NOMO-1 treated with dmso at 0.1 percent for 144 hours (cell line): ENCODE measurements at regions not wholly inside any gene's neighbourhood (a gene's known extent, or its start where the extent isn't known, plus 50 kb on each side); places are given as distances from the start of the nearest gene placed in this dataset.
"Not testable (repeated sequence)": the region's sequence is repeated elsewhere in the genome, so short reads cannot be mapped to it uniquely, and the experiment has no call there.

Experiments
- DNase-seq: peaks from one replicate; lab custom pipeline; 2025; ENCODE audit not compliant: unreplicated experiment; lab: John Stamatoyannopoulos, UW

- no peak for DNase-seq
Measured at GRCh38 chr5:175347931-175348330, 96.1 kb downstream of the DRD1 start.

DNA sequence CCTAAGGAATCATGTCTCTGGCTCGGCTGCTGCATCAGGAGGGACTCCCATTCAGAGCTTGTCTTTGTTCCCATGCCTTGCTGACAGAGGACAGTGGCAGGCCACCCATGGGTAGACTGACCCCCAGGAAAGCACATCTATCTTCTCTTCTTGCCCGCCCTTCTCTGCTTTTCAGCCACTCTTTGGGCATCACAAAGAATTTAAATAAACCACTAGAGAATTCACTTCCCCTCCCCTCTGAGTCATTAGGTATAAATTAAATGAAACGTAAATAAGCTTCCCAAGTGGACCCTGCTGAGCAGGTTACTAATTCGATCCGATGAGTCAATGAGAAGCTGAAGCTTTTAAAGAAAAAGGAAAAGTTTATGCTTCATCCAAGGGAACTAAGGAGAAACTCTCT, 97.0 kb downstream of the DRD1 start:
- DNase-seq: no peak

- DNase-seq: no peak
Measured at GRCh38 chr5:175344331-175345195, 99.4 kb downstream of the DRD1 start.

DNA sequence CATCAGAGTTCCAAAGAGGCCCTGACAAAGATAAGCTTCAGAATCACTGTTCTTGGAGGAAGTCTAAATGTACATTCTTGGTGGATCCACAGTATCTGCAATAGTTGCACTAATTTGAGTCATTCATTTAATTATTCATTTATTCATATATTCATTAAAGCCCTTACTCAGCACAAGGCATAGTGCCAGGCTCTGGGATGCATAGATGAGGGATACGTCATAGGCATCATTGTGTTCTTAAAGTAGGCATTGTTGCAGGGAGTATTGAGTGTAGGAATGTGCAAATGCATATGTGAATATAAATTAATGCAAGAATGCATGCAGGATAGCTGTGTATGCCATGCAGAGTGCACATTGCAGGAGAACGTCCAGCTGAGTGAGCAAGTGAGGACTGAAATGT, 100.7 kb downstream of the DRD1 start:
- no peak for DNase-seq

DNA sequence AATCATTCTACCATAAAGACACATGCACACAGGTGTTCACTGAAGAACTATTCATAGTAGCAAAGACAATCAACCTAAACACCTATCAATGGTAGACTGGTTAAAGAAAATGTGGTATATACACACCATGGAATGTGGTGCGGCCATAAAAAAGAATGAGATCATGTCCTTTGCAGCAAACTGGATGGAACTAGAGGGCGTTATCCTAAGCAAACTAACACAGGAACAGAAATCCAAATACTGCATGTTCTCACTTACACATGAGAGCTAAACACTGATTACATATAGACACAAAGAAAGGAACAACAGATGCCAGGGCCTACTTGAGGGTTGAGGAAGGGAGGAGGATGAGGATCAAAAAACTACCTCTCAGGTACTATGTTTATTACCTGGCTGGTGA, 103.8 kb downstream of the DRD1 start:
- no peak for DNase-seq

DNA sequence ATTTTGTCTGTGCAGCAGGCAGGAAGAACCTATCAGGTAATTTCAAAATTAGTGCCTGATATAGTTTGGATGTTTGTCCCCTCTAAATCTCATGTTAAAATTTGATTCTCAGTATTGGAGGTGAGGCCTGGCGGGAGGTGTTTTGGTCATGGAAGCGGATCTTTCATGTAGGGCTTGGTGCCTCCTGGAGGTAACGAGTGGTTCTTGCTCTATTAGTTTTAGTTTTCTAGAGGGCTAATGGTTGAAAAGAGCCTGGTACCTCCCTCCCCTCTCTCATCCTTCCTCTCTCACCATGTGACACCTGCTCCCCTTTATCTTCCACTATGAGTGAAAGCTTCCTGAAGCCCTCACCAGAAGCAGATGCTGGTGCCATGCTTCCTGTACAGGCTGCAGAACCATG, 106.3 kb downstream of the DRD1 start:
- no peak for DNase-seq

DNA sequence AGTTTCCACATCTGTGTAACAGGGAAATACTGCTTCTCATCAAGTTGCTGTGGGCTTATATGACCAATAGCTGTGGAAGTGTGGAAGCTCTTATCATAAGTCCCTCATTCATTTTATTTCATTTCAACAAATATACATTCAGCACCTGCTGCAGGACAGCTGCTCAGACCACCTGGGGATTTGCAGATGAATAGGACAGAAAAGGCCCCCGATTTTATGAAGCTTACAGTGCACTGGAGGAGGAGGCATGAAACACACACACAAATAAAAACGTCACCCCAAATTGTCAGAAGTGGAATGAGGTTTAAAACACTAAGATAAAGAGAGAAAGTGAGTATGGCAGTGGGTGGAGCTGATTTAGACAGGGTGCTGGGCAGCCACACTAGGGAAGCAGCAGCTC, 107.2 kb downstream of the DRD1 start:
- no peak for DNase-seq

DNA sequence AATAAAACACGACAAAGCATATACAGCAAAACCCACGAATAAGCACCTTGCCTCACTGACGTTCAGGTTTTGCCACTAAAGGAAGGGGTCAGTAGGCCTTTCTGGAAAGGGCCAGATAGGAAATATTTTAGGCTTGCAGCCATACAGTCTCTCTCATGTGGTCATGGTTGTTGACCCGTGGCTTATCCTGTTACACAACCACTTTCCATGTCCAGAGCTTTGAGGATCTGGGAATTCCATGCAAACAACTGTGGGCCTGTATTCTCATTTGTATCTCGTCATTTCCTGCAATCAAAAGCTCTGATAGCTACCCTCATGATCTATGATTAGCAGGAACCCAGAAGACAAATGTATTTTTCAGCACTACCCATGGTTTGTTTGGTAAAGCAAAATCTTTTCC, 108.3 kb downstream of the DRD1 start:
- no peak for DNase-seq

DNA sequence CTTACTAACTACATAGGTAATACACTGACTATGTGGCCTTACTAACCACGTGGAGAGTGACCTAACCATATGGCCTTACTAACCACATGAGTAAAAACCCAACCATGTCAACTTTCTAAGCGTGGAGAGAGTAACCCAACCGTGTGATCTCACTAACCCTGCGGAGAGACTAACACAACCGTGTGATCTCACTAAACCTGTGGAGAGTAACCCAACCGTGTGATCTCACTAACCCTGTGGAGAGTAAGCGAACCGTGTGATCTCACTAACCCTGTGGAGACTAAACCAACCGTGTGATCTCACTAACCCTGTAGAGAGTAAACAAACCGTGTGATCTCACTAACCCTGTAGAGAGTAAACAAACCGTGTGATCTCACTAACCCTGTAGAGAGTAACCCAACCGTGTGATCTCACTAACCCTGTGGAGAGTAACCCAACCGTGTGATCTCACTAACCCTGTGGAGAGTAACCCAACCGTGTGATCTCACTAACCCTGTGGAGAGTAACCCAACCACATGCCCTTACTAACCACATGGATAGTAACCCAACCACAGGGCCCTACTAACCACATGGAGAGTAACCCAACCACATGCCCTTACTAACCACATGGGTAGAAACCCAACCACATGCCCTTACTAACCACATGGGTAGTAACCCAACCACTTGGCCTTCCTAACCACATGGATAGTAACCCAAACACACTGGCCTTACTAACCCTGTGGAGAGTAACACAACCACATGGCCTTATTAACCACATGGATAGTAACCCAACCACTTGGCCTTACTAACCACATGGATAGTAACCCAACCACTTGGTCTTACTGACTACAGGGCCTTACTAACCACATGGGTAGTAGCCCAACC, 112.6 kb downstream of the DRD1 start:
- not testable (repeated sequence) for DNase-seq

DNA sequence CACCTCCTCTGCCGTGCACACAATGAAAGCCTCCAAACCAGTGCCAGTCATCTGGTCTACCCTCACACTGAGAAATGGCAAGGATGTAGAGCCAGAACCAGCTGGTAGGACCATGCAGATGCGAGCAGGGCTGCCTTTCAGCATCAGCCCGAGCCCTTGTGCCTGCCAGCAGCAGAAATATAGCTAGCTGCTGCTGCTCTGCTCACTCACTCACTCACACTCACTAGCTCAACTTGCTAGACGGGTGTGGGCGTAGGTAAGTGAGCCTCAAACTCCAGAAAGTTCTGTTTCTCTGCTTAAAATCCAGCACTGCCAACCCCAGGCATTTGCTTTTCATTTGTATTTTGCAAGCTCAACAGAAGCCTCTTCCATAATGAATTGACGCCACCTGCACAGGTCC, 114.0 kb downstream of the DRD1 start:
- no peak for DNase-seq

GRCh38 chr5:175328687-175329086, 115.3 kb downstream of the DRD1 start:
- DNase-seq: no peak

DNA sequence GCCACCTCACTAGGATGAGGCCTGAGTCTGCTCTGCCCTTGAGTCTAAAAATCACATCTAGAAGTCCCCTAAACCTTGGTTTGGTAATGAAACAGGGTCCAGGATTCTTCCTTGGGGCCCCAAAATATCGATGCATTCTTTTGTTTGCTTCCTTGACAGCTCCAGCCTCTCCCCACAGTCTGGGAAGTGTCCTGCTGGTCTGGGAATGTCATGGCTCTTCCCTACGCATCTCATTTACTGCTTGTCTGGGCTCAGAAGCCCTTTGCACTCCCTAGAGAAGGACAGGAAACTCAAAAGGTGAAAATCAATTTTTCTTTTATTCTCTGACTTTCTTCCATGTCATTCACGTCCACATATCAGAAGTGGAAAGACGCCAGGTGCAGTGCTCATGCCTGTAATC, 115.8 kb downstream of the DRD1 start:
- DNase-seq: no peak

- DNase-seq: no peak
Measured at GRCh38 chr5:175325681-175326080, 118.3 kb downstream of the DRD1 start.

DNA sequence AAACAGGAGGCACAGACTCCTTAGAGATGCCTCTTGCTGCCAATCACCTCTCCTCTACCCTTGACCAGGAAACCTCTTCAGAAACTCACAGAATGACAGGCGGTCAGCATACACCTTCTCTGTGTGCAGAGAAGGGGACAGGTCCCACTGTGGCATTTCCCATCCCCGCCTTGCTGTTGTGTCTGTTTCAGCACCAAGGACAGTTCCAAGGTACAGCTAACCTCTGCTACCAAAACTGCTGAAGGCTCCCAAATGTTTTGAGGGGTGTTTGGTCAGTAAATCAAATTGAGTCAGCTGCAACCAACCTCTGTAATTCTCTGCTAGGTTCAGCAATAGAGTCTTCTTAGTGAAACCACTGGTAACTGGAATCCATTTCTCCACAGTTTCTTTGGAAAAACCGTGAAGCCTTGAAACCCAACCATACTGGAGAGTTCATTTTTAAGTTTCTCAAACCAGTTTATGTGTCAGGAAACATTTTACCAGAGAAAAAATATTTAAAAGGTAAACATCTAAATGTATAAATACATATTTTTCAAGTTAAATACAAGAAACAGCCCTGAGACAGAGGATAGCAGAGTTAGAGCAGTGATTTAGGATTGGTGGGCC, 122.0 kb downstream of the DRD1 start:
- no peak for DNase-seq

DNA sequence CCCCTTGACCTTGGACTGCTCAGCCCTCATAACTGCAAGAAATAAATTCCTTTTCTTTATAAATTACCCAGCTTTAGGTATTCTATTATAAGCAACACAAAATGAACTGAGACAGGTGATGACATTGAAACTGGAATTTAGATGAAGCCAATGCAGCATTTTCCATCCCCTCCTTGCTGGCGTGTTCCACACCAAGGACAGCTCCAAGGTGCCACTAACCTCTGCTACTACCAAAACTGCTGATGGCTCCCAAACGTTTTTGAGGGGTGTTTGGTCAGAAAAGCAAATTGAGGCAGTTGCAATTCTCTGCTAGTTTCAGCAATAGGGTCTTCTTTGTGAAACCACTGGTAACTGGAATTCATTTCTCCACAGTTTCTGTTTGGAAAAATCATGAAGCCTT, 124.8 kb downstream of the DRD1 start:
- DNase-seq: no peak

GRCh38 chr5:175317872-175318271, 126.1 kb downstream of the DRD1 start:
- DNase-seq: no peak

- DNase-seq: no peak
Measured at GRCh38 chr5:175309218-175309810, 134.7 kb downstream of the DRD1 start.

DNA sequence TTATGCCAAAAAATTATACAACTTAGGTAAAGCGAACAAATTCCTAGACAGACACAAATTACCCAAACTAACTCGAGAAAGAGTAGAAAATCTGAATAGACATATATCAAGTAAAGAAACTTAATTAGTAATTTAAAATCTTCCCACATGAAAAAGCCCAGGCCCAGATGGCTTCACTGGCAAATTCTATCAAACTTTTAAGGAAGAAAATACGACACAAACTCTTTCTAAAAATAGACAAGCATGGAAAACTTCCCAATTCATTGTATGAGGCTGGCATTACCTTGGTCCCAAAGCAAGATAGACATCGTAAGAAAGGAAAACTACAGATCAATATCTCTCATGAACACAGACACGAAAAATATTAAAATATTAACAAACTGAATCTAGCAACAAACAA, 135.3 kb downstream of the DRD1 start:
- no peak for DNase-seq

DNA sequence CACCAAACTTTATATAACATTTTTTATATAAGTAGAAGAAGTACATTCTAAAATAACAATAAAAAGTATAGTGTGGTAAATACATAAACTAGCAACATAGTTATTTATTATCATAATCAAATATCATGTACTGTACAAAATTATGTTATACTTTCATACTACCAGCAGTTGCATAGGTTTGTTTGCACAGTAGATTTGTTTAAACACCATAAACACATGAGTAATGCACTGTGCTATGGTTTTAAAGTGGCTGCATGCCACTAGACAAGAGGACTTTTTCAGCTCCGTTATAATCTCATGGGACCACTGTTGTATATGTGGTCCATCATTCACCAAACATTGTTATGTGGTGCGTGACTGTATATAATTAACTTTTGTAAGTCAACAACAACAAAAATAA, 137.6 kb downstream of the DRD1 start:
- DNase-seq: no peak

DNA sequence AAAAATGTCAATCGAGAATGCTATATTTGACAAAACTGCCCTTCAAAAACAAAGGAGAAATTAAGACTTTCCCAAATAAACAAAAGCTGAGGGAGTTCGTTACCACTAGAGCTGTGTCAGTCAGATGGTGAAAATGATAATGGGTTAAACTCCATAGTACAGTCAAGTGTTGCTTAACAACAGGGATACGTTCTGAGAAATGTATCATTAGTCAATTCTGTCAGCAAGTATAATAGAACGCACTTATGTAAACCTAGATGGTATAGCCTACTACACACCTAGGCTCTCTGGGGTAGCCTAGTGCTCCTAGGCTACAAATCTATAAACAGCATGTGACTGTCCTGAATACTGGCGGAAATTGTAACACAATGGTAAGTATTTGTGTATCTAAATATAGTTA, 138.7 kb downstream of the DRD1 start:
- no peak for DNase-seq

DNA sequence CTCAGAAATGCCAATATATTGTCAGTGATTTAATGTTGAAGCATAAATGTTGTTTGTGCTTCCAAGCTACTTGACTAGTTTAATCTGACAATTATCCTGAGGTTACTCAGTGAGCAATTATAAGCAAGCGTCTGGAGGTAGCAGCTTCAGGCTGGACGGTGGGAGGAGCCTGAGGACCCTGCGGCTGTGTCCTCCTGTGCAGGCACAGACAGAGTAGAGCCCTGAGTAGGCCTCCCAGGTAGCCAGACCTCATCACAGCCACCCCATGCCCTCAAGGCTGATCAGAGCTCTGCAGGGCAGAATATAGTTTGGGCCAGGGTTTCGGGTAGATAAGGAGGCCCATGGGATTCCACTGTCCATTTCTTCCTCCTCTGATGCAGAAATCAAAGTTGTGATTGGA, 153.6 kb downstream of the DRD1 start:
- no peak for DNase-seq
